ENCODE measurements at regions not wholly inside any gene's neighbourhood (a gene's known extent, or its start where the extent isn't known, plus 50 kb on each side); places are given as distances from the start of the nearest gene placed in this dataset.
A peak's percentile ranks its signal among the peaks of the same experiment; 100 is the strongest.

GRCh38 chr12:123091230-123092150, 59.4 kb downstream of the PITPNM2 start:
- ATAC-seq, result no peak
- no TSS peak for BruUV-seq (replicated peaks)
- WGBS (ENCODE audit: low lambda C conversion rate), result 96% methylated on average over 4 of the region's 8 CpGs
- no peak for DNase-seq (ENCODE audit: low spot score)
- Histone ChIP-seq H2AFZ (ENCODE audit: low read length) (no peak overlapping the region), H4K20me1 (ENCODE audit: insufficient read depth, low read length) (no peaks in the 10 kb centered on the region), H3K9me3 (ENCODE audit: low read length) (no peaks in the 10 kb centered on the region), H3K4me3 (replicated peaks in 1 of 3; ENCODE audit: insufficient read depth in 1 of 3, low read depth in 2 of 3, low read length in 3 of 3) (no peak overlapping the region), H3K4me2 (ENCODE audit: low read depth, low read length) (no peak overlapping the region), H3K27ac (ENCODE audit: extremely low read length, insufficient read depth, low read length) (no peak overlapping the region), H3K79me2 (ENCODE audit: insufficient read depth, low read length) (peaks cover 2% of the 10 kb centered on the region), H3K4me1 (ENCODE audit: insufficient read depth, low read length) (peaks cover 93% of the 10 kb centered on the region), H3K27me3 (ENCODE audit: control insufficient read depth in 1 of 2, insufficient read depth in 2 of 2, low read length in 2 of 2) (no peaks in the 10 kb centered on the region), H3K9ac (ENCODE audit: insufficient read depth, low read depth, low read length) (no peak overlapping the region), H3K36me3 (replicated peaks in 1 of 2; ENCODE audit: control insufficient read depth in 1 of 2, insufficient read depth in 2 of 2, low read length in 2 of 2) (no peaks in the 10 kb centered on the region; a peak in 2 of 5 replicates)
- in situ Hi-C loops (cut with HindIII; ENCODE audit: extremely low pct_ligation_motif_present, low pct_unique_long_range_greater_than_20kb) (no loop called here), intact Hi-C loops (cut with micrococcal nuclease; ENCODE audit: unreplicated experiment) (loop anchor here (5.0 kb wide), 1 partner anchor 51 kb away; no protein-coding TSS in a partner anchor)
- no peak for TF ChIP-seq CREBL2 (CRISPR knock-in tag; IDR thresholded peaks at IDR 0.05; ENCODE audit: borderline replicate concordance)
- TF ChIP-seq ESRRA (CRISPR knock-in tag; IDR thresholded peaks at IDR 0.05; ENCODE audit: low read depth), result no peak
- 0 out of 2 replicates have a peak, but pooled peaks have one; percentile 6 for TF ChIP-seq ZNF263 (CRISPR knock-in tag; IDR thresholded peaks at IDR 0.05)
- TF ChIP-seq MIXL1 (CRISPR knock-in tag; IDR thresholded peaks at IDR 0.05), result no peak
- 0 out of 2 replicates have a peak, but pooled peaks have one; percentile 41 for TF ChIP-seq ZSCAN30 (CRISPR knock-in tag; IDR thresholded peaks at IDR 0.05)
- TF ChIP-seq HMG20A (CRISPR knock-in tag; IDR thresholded peaks at IDR 0.05; ENCODE audit: borderline replicate concordance), result no peak
- TF ChIP-seq ZXDC (CRISPR knock-in tag; IDR thresholded peaks at IDR 0.05), result no peak
- no peak for FAIRE-seq
- ChIA-PET POLR2A (no interaction called here), CTCF (ENCODE audit: low intra/inter-chr PET ratio, low total read pairs) (no interaction called here)

Data from HepG2 (cell line).